SK-N-SH treated with all-trans-retinoic acid at 6 μM for 48 hours (cell line): ENCODE measurements at regions not wholly inside any gene's neighbourhood (a gene's known extent, or its start where the extent isn't known, plus 50 kb on each side); places are given as distances from the start of the nearest gene placed in this dataset.

Source experiments
- ATAC-seq: fragments of 200-7000 bp; cut with Tn5 transposase; 3 replicates; pipeline ENCODE4 v1.9.1; 2020; ENCODE audit warnings: mild to moderate bottlenecking, moderate library complexity
- ARNTL ChIP-seq: fragments of 450-650 bp; formaldehyde crosslinking; IDR thresholded peaks from 2 replicates; pipeline ENCODE4 v1.5.0; 2020; ENCODE audit warnings: low read depth, mild to moderate bottlenecking, moderate library complexity, borderline replicate concordance
- BACH2 ChIP-seq: fragments of 250-450 bp; sonication (Bioruptor Pico); IDR thresholded peaks from 2 replicates; pipeline ENCODE4 v1.9.0; 2021; ENCODE audit warnings: mild to moderate bottlenecking, borderline replicate concordance
- CSRNP3 ChIP-seq: fragments of 250-450 bp; sonication (Bioruptor Pico); IDR thresholded peaks from 2 replicates; pipeline ENCODE4 v1.5.1; 2021; ENCODE audit warnings: mild to moderate bottlenecking, moderate library complexity
- ESRRG ChIP-seq: fragments of 250-450 bp; sonication (Bioruptor Pico); IDR thresholded peaks from 2 replicates; pipeline ENCODE4 v1.6.1; 2021; ENCODE audit warnings: mild to moderate bottlenecking
- GLIS3 ChIP-seq: fragments of 250-450 bp; sonication (Bioruptor Pico); IDR thresholded peaks from 2 replicates; pipeline ENCODE4 v1.5.0; 2020; ENCODE audit warnings: mild to moderate bottlenecking, moderate library complexity
- ISL1 ChIP-seq: fragments of 250-450 bp; sonication (Bioruptor Pico); IDR thresholded peaks from 2 replicates; pipeline ENCODE4 v2.1.2; 2022; ENCODE audit warnings: mild to moderate bottlenecking, moderate library complexity
- OSR1 ChIP-seq: fragments of 250-450 bp; sonication (Bioruptor Pico); IDR thresholded peaks from 2 replicates; pipeline ENCODE4 v1.8.0; 2022; ENCODE audit warnings: moderate library complexity, mild to moderate bottlenecking, inconsistent platforms
- PATZ1 ChIP-seq: fragments of 250-450 bp; sonication (Bioruptor Pico); IDR thresholded peaks from 2 replicates; pipeline ENCODE4 v1.8.0; 2020; ENCODE audit warnings: mild to moderate bottlenecking, moderate library complexity, borderline replicate concordance
- POU6F1 ChIP-seq: fragments of 250-450 bp; sonication (Bioruptor Pico); IDR thresholded peaks from 2 replicates; pipeline ENCODE4 v1.8.0; 2021; ENCODE audit warnings: low read depth, mild to moderate bottlenecking, moderate library complexity, borderline replicate concordance
- PPARA ChIP-seq: fragments of 250-450 bp; sonication (Bioruptor Pico); IDR thresholded peaks from 2 replicates; pipeline ENCODE4 v1.5.0; 2020; ENCODE audit warnings: mild to moderate bottlenecking, borderline replicate concordance
- RARB ChIP-seq: fragments of 250-450 bp; sonication (Bioruptor Pico); IDR thresholded peaks from 2 replicates; pipeline ENCODE4 v1.8.0; 2021; ENCODE audit warnings: mild to moderate bottlenecking, moderate library complexity
- SNAI2 ChIP-seq: fragments of 250-450 bp; sonication (Bioruptor Pico); IDR thresholded peaks from 2 replicates; pipeline ENCODE4 v1.5.0; 2020; ENCODE audit warnings: mild to moderate bottlenecking, moderate library complexity
- TCF4 ChIP-seq: fragments of 250-450 bp; sonication (Bioruptor Pico); IDR thresholded peaks from 2 replicates; pipeline ENCODE4 v1.8.0; 2021; ENCODE audit warnings: mild to moderate bottlenecking, moderate library complexity, borderline replicate concordance
- TOX ChIP-seq: fragments of 250-450 bp; sonication (Bioruptor Pico); IDR thresholded peaks from 2 replicates; pipeline ENCODE4 v1.8.0; 2021; ENCODE audit warnings: mild to moderate bottlenecking, moderate library complexity, borderline replicate concordance
- ZC3H10 ChIP-seq: fragments of 250-450 bp; sonication (Bioruptor Pico); IDR thresholded peaks from 2 replicates; pipeline ENCODE4 v1.5.1; 2021; ENCODE audit warnings: mild to moderate bottlenecking, moderate library complexity
- ZFP3 ChIP-seq: fragments of 250-450 bp; sonication (Bioruptor Pico); IDR thresholded peaks from 2 replicates; pipeline ENCODE4 v1.5.0; 2020; ENCODE audit warnings: mild to moderate bottlenecking, moderate library complexity
- ZFP30 ChIP-seq: fragments of 450-650 bp; formaldehyde crosslinking; IDR thresholded peaks from 2 replicates; pipeline ENCODE4 v1.5.0; 2022; ENCODE audit warnings: mild to moderate bottlenecking, moderate library complexity
- ZNF565 ChIP-seq: fragments of 450-650 bp; formaldehyde crosslinking; conservative IDR thresholded peaks from 2 replicates; pipeline ENCODE4 v1.5.0; 2020; ENCODE audit warnings: low read depth, mild to moderate bottlenecking, moderate library complexity
- ZNF70 ChIP-seq: fragments of 450-650 bp; formaldehyde crosslinking; IDR thresholded peaks from 2 replicates; pipeline ENCODE4 v1.5.0; 2020; ENCODE audit warnings: mild to moderate bottlenecking, moderate library complexity
- ZNF8 ChIP-seq: fragments of 450-650 bp; formaldehyde crosslinking; IDR thresholded peaks from 2 replicates; pipeline ENCODE4 v1.5.0; 2020; ENCODE audit warnings: mild to moderate bottlenecking, moderate library complexity

- no peak for TF ChIP-seq TOX
- no peak for TF ChIP-seq ZFP30 (CRISPR knock-in tag)
- ATAC-seq, result no peak
Measured at GRCh38 chr2:129458006-129458405, 521.5 kb upstream of the RAB6C start.

GRCh38 chr2:129458436-129458835, 521.0 kb upstream of the RAB6C start:
- TF ChIP-seq PATZ1 (no peak), TOX (no peak), SNAI2 (CRISPR knock-in tag) (no peak), ZC3H10 (no peak), CSRNP3 (CRISPR knock-in tag) (no peak), ISL1 (CRISPR knock-in tag) (no peak), ARNTL (CRISPR knock-in tag) (no peak), BACH2 (CRISPR knock-in tag) (no peak), PPARA (CRISPR knock-in tag) (no peak), POU6F1 (CRISPR knock-in tag) (no peak), ESRRG (CRISPR knock-in tag) (no peak), RARB (CRISPR knock-in tag) (no peak), ZNF8 (CRISPR knock-in tag) (no peak), ZFP3 (CRISPR knock-in tag) (no peak), ZFP30 (CRISPR knock-in tag) (no peak), GLIS3 (CRISPR knock-in tag) (no peak)
- no peak for ATAC-seq

- TF ChIP-seq ISL1 (CRISPR knock-in tag), result no peak
- no peak for TF ChIP-seq ZNF8 (CRISPR knock-in tag)
- TF ChIP-seq ZNF70 (CRISPR knock-in tag), result no peak
- TF ChIP-seq, all 23 proteins: peak for 0
- ATAC-seq, result no peak
Measured at GRCh38 chr2:129459200-129459876, 520.1 kb upstream of the RAB6C start.

- TF ChIP-seq ISL1 (CRISPR knock-in tag) (no peak), SNAI2 (CRISPR knock-in tag) (no peak), OSR1 (CRISPR knock-in tag) (no peak), ZFP30 (CRISPR knock-in tag) (no peak), ZFP3 (CRISPR knock-in tag) (no peak), ESRRG (CRISPR knock-in tag) (no peak)
- no peak for ATAC-seq
Measured at GRCh38 chr2:129459881-129460280, 519.6 kb upstream of the RAB6C start.

- TF ChIP-seq ISL1 (CRISPR knock-in tag) (no peak), ZFP3 (CRISPR knock-in tag) (no peak), ZFP30 (CRISPR knock-in tag) (no peak), OSR1 (CRISPR knock-in tag) (no peak), ZC3H10 (no peak), SNAI2 (CRISPR knock-in tag) (no peak), ARNTL (CRISPR knock-in tag) (no peak), ZNF565 (CRISPR knock-in tag) (no peak), GLIS3 (CRISPR knock-in tag) (no peak), POU6F1 (CRISPR knock-in tag) (no peak), TCF4 (no peak), ZNF70 (CRISPR knock-in tag) (no peak)
- no peak for ATAC-seq
Measured at GRCh38 chr2:129460299-129461198, 518.9 kb upstream of the RAB6C start.
